Neural progenitor cell (in vitro differentiated cells): ENCODE measurements at regions not wholly inside any gene's neighbourhood (a gene's known extent, or its start where the extent isn't known, plus 50 kb on each side); places are given as distances from the start of the nearest gene placed in this dataset.

ENCODE experiments used
- CTCF ChIP-seq: fragments of 200-600 bp; sonication (generic); IDR thresholded peaks from 2 replicates; pipeline ENCODE4 v1.5.1; 2017; ENCODE audit warnings: antibody characterized with exemption, mild to moderate bottlenecking
- EZH2 ChIP-seq: fragments of 200-600 bp; sonication (generic); IDR thresholded peaks from 2 replicates; pipeline ENCODE4 v1.6.1; 2017; ENCODE audit warnings: antibody characterized with exemption, mild to moderate bottlenecking, moderate library complexity
- EZH2phosphoT487 ChIP-seq: fragments of 200-600 bp; sonication (generic); IDR thresholded peaks from 2 replicates; pipeline ENCODE4 v1.6.1; 2017; ENCODE audit warnings: antibody characterized with exemption

GRCh38 chr1:95437781-95438180, 203.8 kb downstream of the RWDD3 start:
- TF ChIP-seq EZH2 (no peak), EZH2phosphoT487 (no peak), CTCF (no peak)
